H1 (cell line): ENCODE measurements at regions not wholly inside any gene's neighbourhood (a gene's known extent, or its start where the extent isn't known, plus 50 kb on each side); places are given as distances from the start of the nearest gene placed in this dataset.
A peak's percentile ranks its signal among the peaks of the same experiment; 100 is the strongest.

Source experiments
- CTCF ChIA-PET: fragments of 300-600 bp; sonication (Branson Sonifier 250); formaldehyde crosslinking; loops from one replicate; lab custom pipeline; 2021; ENCODE audit not compliant: partially characterized antibody; lab: Charles Lee
- POLR2A ChIA-PET: fragments of 300-600 bp; sonication (Branson Sonifier 250); formaldehyde crosslinking; loops from one replicate; lab custom pipeline; 2021; ENCODE audit warnings: inconsistent platforms; ENCODE audit not compliant: partially characterized antibody; lab: Charles Lee
- DNase-seq, 2 experiments: peaks; one replicate each; pipeline versions ENCODE4 v3.0.0 to v3.0.0-alpha.2; 2010 to 2022; ENCODE audit warnings: low spot score in 2 of 2, low read depth in 1 of 2, mixed read lengths in 1 of 2
- FAIRE-seq: peaks from 2 replicates; lab custom pipeline; 2011; peaks lifted over from hg19 to GRCh38; lab: Jason Lieb, UNC
- H2AFZ ChIP-seq: 2 replicates; pipeline ENCODE4 v1.8.1; 2012; ENCODE audit warnings: low read length, inconsistent platforms
- H2AK5ac ChIP-seq: 2 replicates; pipeline ENCODE4 v1.6.1; 2013; ENCODE audit warnings: low read depth, low read length
- H2BK120ac ChIP-seq: replicated peaks from 2 replicates; pipeline ENCODE3; 2013; ENCODE audit warnings: low read depth, low read length, inconsistent platforms
- H2BK12ac ChIP-seq: 2 replicates; pipeline ENCODE4 v1.6.1; 2013; ENCODE audit warnings: low read depth, low read length
- H2BK15ac ChIP-seq: 2 replicates; pipeline ENCODE4 v1.6.1; 2013; ENCODE audit warnings: low read length
- H2BK20ac ChIP-seq: 2 replicates; pipeline ENCODE4 v1.6.1; 2013; ENCODE audit warnings: low read length
- H2BK5ac ChIP-seq: 2 replicates; pipeline ENCODE4 v1.6.1; 2013; ENCODE audit warnings: low read depth, low read length
- H3K14ac ChIP-seq: 2 replicates; pipeline ENCODE4 v1.6.1; 2013; ENCODE audit warnings: inconsistent platforms; ENCODE audit not compliant: insufficient read length
- H3K18ac ChIP-seq: 2 replicates; pipeline ENCODE4 v1.6.1; 2013; ENCODE audit warnings: low read length; ENCODE audit errors: extremely low read depth
- H3K23ac ChIP-seq: 2 replicates; pipeline ENCODE4 v1.6.1; 2013; ENCODE audit warnings: inconsistent platforms; ENCODE audit not compliant: insufficient read length
- H3K23me2 ChIP-seq: 2 replicates; pipeline ENCODE4 v1.6.1; 2013; ENCODE audit warnings: low read depth, low read length
- H3K27ac ChIP-seq: 2 replicates; pipeline ENCODE4 v1.6.1; 2011; ENCODE audit warnings: low read depth, low read length, inconsistent platforms
- H3K27me3 ChIP-seq, 4 experiments: replicated peaks in 1 of 4; 1 replicate in 1 of 4; 2 replicates in 3 of 4; pipeline versions ENCODE4 v1.6.1 to v1.8.1; 2011 to 2013; ENCODE audit warnings: low read length in 3 of 4, mild to moderate bottlenecking in 3 of 4, inconsistent platforms in 2 of 4, mixed read lengths in 2 of 4, moderate library complexity in 1 of 4; ENCODE audit not compliant: control insufficient read depth in 3 of 4, insufficient read depth in 3 of 4; ENCODE audit errors: extremely low read depth in 1 of 4
- H3K36me3 ChIP-seq, 4 experiments: 2 replicates each; pipeline versions ENCODE4 v1.6.1 to v1.8.1; 2011 to 2013; ENCODE audit warnings: mild to moderate bottlenecking in 4 of 4, low read length in 3 of 4, moderate library complexity in 2 of 4, control low read depth in 1 of 4, inconsistent platforms in 1 of 4; ENCODE audit not compliant: insufficient read depth in 4 of 4, control insufficient read depth in 2 of 4
- H3K4ac ChIP-seq: replicated peaks from 2 replicates; pipeline ENCODE3; 2013; ENCODE audit warnings: low read length, low read depth, mixed read lengths, inconsistent platforms; ENCODE audit not compliant: insufficient read length
- H3K4me1 ChIP-seq, 4 experiments: replicated peaks in 1 of 4; 1 replicate in 1 of 4; 2 replicates in 3 of 4; pipeline versions ENCODE4 v1.6.1 to v1.8.1; 2011 to 2013; ENCODE audit warnings: low read length in 3 of 4, inconsistent platforms in 2 of 4, mixed read lengths in 1 of 4; ENCODE audit not compliant: insufficient read depth in 4 of 4, control insufficient read depth in 3 of 4
- H3K4me2 ChIP-seq, 2 experiments: 2 replicates each; pipeline versions ENCODE4 v1.6.1 to v1.8.1; 2011 to 2013; ENCODE audit warnings: low read depth in 2 of 2, low read length in 2 of 2, control low read depth in 1 of 2, inconsistent platforms in 1 of 2, mild to moderate bottlenecking in 1 of 2; ENCODE audit not compliant: insufficient read depth in 1 of 2
- H3K4me3 ChIP-seq, 4 experiments: fragments of 200-600, 300-600 bp in 1 of 4; sonication (generic), shearing (Covaris generic), sonication (Bioruptor Twin) in 1 of 4; 2 replicates each; pipeline versions ENCODE4 v1.5.1 to v1.8.1; 2011 to 2016; ENCODE audit warnings: low read length in 4 of 4, low read depth in 3 of 4, control low read depth in 2 of 4, inconsistent platforms in 2 of 4, mild to moderate bottlenecking in 2 of 4, mixed read lengths in 1 of 4, moderate library complexity in 1 of 4; ENCODE audit not compliant: insufficient read depth in 2 of 4; ENCODE audit errors: extremely low read depth in 1 of 4
- H3K56ac ChIP-seq: replicated peaks from 2 replicates; pipeline ENCODE3; 2013; ENCODE audit warnings: low read depth, mild to moderate bottlenecking, mixed read lengths, low read length, inconsistent platforms; ENCODE audit not compliant: insufficient read length
- H3K79me1 ChIP-seq: 2 replicates; pipeline ENCODE4 v1.6.1; 2013; ENCODE audit warnings: low read depth, low read length, control low read depth
- H3K79me2 ChIP-seq, 2 experiments: 2 replicates each; pipeline versions ENCODE4 v1.6.1 to v1.8.1; 2012 to 2013; ENCODE audit warnings: low read length in 2 of 2, mild to moderate bottlenecking in 2 of 2, inconsistent platforms in 1 of 2; ENCODE audit not compliant: insufficient read depth in 2 of 2, control insufficient read depth in 1 of 2
- H3K9ac ChIP-seq, 4 experiments: replicated peaks in 1 of 4; 1 replicate in 1 of 4; 2 replicates in 3 of 4; pipeline versions ENCODE4 v1.6.1 to v1.8.1; 2011 to 2013; ENCODE audit warnings: low read depth in 3 of 4, low read length in 3 of 4, control low read depth in 2 of 4, mild to moderate bottlenecking in 2 of 4, moderate library complexity in 2 of 4, inconsistent platforms in 1 of 4; ENCODE audit errors: extremely low read depth in 1 of 4
- H3K9me3 ChIP-seq, 2 experiments: 2 replicates each; pipeline versions ENCODE4 v1.6.1 to v1.8.1; 2012 to 2013; ENCODE audit warnings: mild to moderate bottlenecking in 2 of 2, moderate library complexity in 2 of 2, control low read depth in 1 of 2, inconsistent platforms in 1 of 2, low read depth in 1 of 2, low read length in 1 of 2, mixed read lengths in 1 of 2; ENCODE audit not compliant: insufficient read depth in 2 of 2
- H4K20me1 ChIP-seq, 2 experiments: replicated peaks in 1 of 2; 2 replicates each; pipeline versions ENCODE3 to v1.8.1; 2011 to 2013; ENCODE audit warnings: inconsistent platforms in 2 of 2, low read length in 2 of 2, mild to moderate bottlenecking in 1 of 2; ENCODE audit not compliant: insufficient read depth in 2 of 2, control insufficient read depth in 1 of 2
- H4K5ac ChIP-seq: 2 replicates; pipeline ENCODE4 v1.6.1; 2013; ENCODE audit warnings: low read length, low read depth, mixed read lengths, inconsistent platforms; ENCODE audit not compliant: insufficient read length
- H4K8ac ChIP-seq: 2 replicates; pipeline ENCODE4 v1.8.0; 2013; ENCODE audit warnings: mild to moderate bottlenecking, moderate library complexity, low read length, inconsistent platforms; ENCODE audit not compliant: insufficient read depth; ENCODE audit errors: extremely low read depth
- H4K91ac ChIP-seq: replicated peaks from 2 replicates; pipeline ENCODE3; 2013; ENCODE audit warnings: low read length, mixed read lengths, inconsistent platforms; ENCODE audit not compliant: insufficient read length
- BACH1 ChIP-seq: IDR thresholded peaks from 2 replicates; pipeline ENCODE4 v1.6.1; 2012; ENCODE audit warnings: low read length, improper control_type of control experiment
- KDM1A ChIP-seq: fragments of 200-600, 300-600 bp; sonication (generic); IDR thresholded peaks from 2 replicates; pipeline ENCODE4 v1.7.1; 2016; ENCODE audit warnings: mild to moderate bottlenecking, low read length, borderline replicate concordance
- WGBS, 2 experiments: shearing (Covaris generic) in 1 of 2; methylation state at CpG; one replicate each; pipeline versions ENCODE4 v1.1.6 to v1.1.7; 2013 to 2015; ENCODE audit warnings: low lambda C conversion rate in 2 of 2, mixed read lengths in 2 of 2, inconsistent platforms in 1 of 2, low coverage in 1 of 2, missing lambda C conversion rate in 1 of 2; ENCODE audit not compliant: insufficient replicate concordance in 2 of 2, insufficient coverage in 1 of 2, insufficient read length in 1 of 2; ENCODE audit errors: extremely low coverage in 1 of 2, missing lambda C conversion rate in 1 of 2; 5-methylcytosine and 5-hydroxymethylcytosine counted together

DNA sequence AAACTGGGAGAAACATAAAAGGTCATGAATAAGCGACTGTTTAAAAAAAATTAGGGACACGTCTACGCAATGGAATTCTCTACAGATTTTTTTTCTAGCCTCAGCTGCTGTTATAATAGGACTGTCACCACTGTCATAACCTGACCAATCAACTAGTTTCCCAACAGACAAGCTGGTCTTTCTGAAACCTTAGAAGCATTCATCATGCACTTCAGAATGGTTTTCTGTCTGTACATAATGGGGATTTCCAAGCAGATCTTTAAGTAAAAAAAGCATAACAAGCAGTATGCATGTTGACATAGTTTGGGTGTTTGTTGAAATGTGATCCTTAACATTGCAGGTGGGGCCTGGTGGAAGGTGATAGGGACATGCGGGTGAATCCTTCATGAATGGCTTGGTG is 58.3 kb upstream of the SEMA6A start:
- Histone ChIP-seq H2BK12ac (peak overlapping the region; percentile 64; the same call in 1 of the 2 replicates), H3K4me1 (peaks cover 0 to 12% (median 3%) of the 10 kb centered on the region in 4 experiments; a peak in 5 of 7 replicates), H4K5ac (no peak overlapping the region), H2BK120ac (no peak overlapping the region), H3K27ac (no peak overlapping the region), H3K4me2 (no peak overlapping the region), H3K56ac (no peak overlapping the region), H3K79me2 (no peaks in the 10 kb centered on the region), H3K9ac (no peak overlapping the region), H2AFZ (no peak overlapping the region; the same call in 1 of the 2 replicates), H3K23me2 (no peaks in the 10 kb centered on the region), H3K14ac (no peak overlapping the region), H3K36me3 (peaks cover 0 to 3% (median 0%) of the 10 kb centered on the region in 4 experiments; a peak in 1 of 8 replicates), H3K23ac (no peak overlapping the region), H2BK20ac (peak overlapping the region; percentile 3; the same call in 1 of the 2 replicates), H3K4me3 (no peak overlapping the region), H3K4ac (no peak overlapping the region), H2AK5ac (no peak overlapping the region), H2BK15ac (no peak overlapping the region), H4K91ac (no peak overlapping the region), H3K79me1 (no peaks in the 10 kb centered on the region), H4K8ac (no peak overlapping the region), H3K9me3 (peaks cover 7 to 9% of the 10 kb centered on the region in 2 experiments; a peak in 3 of 4 replicates), H3K27me3 (no peaks in the 10 kb centered on the region), H3K18ac (no peak overlapping the region), H2BK5ac (no peak overlapping the region), H4K20me1 (no peaks in the 10 kb centered on the region)
- FAIRE-seq (no peak), DNase-seq (no peak)
- 87% methylated on average over 4 of the region's 4 CpGs; no CpG with 5 or more reads in 1 of the 2 experiments for WGBS, 2 experiments
- ChIA-PET POLR2A (no interaction called here), CTCF (interaction anchor here (1.5 kb wide), 1 partner anchor 11 kb away, joined by 6 read pairs; no protein-coding TSS in a partner anchor)
- no peak for TF ChIP-seq KDM1A
- TF ChIP-seq BACH1 = no peak
